ENCODE measurements at regions not wholly inside any gene's neighbourhood (a gene's known extent, or its start where the extent isn't known, plus 50 kb on each side); places are given as distances from the start of the nearest gene placed in this dataset.

DNA sequence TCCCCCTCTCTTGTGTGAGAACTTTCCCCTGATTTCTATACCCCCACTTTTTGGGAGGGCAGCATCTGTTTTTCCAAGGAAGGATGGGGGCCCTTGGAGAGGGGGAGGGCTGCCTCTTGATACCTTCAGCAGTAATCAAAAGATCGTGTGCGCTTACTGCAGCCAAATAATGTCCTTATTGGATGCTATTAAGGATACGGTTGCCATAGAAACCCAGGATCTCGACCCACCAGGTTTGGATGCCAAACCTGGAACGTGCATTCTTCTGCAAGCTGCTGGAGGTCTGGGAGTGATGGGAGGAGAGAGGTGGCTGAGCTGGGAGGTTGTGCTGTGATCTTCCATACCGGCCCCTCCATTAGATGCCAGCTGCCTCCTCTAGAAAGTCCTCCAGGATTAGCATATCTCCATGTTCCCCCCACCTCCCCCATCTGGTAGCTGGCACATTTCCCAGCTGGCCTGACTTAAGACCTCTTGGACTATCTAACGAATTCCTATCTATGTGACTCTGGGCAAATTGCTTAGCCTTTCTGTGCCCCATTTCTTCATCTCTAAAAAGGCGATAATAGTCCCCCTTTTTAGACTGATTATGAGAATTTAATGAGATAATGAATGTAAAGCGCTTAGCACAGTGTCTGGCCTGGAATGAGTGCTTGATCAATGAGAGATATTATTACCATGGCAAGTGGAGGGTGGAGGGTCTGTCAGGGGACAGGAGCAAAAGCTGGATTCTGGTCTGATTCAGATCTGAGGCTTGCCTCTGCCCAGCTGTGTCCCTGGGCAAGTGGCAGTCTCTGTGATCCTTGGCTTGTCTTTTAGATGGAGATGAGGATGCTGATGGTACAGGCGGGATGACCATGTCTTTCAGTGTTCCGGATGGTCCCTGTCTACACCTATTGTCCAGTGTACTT is 78.5 kb upstream of the PCBD1 start:
- H3K9me3 ChIP-seq (ENCODE audit: control insufficient read depth, insufficient read depth, low read depth, low read length): no peaks in the 10 kb centered on the region; the same call in 1 of the 2 replicates
- no peak for TF ChIP-seq ZNF311 (tag by site-specific recombination; IDR thresholded peaks at IDR 0.05; ENCODE audit: borderline replicate concordance)
- TF ChIP-seq ZNF624 (tag by site-specific recombination; IDR thresholded peaks at IDR 0.05): no peak
- TF ChIP-seq GLI2 (tag by site-specific recombination; IDR thresholded peaks at IDR 0.05; ENCODE audit: borderline replicate concordance, low read depth): no peak
- TF ChIP-seq, protein P1, sequence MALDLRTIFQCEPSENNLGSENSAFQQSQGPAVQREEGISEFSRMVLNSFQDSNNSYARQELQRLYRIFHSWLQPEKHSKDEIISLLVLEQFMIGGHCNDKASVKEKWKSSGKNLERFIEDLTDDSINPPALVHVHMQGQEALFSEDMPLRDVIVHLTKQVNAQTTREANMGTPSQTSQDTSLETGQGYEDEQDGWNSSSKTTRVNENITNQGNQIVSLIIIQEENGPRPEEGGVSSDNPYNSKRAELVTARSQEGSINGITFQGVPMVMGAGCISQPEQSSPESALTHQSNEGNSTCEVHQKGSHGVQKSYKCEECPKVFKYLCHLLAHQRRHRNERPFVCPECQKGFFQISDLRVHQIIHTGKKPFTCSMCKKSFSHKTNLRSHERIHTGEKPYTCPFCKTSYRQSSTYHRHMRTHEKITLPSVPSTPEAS (tag by site-specific recombination; IDR thresholded peaks at IDR 0.05): no peak
- no peak for TF ChIP-seq SCRT2 (tag by site-specific recombination; IDR thresholded peaks at IDR 0.05)
- no peak for TF ChIP-seq ZFP41 (tag by site-specific recombination; IDR thresholded peaks at IDR 0.05; ENCODE audit: borderline replicate concordance)
- TF ChIP-seq, protein P2, sequence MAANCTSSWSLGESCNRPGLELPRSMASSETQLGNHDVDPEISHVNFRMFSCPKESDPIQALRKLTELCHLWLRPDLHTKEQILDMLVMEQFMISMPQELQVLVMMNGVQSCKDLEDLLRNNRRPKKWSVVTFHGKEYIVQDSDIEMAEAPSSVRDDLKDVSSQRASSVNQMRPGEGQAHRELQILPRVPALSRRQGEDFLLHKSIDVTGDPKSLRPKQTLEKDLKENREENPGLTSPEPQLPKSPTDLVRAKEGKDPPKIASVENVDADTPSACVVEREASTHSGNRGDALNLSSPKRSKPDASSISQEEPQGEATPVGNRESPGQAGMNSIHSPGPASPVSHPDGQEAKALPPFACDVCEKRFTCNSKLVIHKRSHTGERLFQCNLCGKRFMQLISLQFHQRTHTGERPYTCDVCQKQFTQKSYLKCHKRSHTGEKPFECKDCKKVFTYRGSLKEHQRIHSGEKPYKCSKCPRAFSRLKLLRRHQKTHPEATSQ (tag by site-specific recombination; IDR thresholded peaks at IDR 0.05): no peak
- TF ChIP-seq, protein P3, sequence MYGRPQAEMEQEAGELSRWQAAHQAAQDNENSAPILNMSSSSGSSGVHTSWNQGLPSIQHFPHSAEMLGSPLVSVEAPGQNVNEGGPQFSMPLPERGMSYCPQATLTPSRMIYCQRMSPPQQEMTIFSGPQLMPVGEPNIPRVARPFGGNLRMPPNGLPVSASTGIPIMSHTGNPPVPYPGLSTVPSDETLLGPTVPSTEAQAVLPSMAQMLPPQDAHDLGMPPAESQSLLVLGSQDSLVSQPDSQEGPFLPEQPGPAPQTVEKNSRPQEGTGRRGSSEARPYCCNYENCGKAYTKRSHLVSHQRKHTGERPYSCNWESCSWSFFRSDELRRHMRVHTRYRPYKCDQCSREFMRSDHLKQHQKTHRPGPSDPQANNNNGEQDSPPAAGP (tag by site-specific recombination; IDR thresholded peaks at IDR 0.05): no peak
- TF ChIP-seq HOXA7 (CRISPR knock-in tag; IDR thresholded peaks at IDR 0.05; ENCODE audit: borderline replicate concordance): no peak
- TF ChIP-seq ZNF792 (tag by site-specific recombination; IDR thresholded peaks at IDR 0.05): no peak
- TF ChIP-seq, protein P4, sequence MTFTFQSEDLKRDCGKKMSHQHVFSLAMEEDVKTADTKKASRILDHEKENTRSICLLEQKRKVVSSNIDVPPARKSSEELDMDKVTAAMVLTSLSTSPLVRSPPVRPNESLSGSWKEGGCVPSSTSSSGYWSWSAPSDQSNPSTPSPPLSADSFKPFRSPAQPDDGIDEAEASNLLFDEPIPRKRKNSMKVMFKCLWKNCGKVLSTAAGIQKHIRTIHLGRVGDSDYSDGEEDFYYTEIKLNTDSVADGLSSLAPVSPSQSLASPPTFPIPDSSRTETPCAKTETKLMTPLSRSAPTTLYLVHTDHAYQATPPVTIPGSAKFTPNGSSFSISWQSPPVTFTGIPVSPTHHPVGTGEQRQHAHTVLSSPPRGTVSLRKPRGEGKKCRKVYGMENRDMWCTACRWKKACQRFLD (tag by site-specific recombination; IDR thresholded peaks at IDR 0.05): no peak
- no peak for TF ChIP-seq ZNF132 (tag by site-specific recombination; IDR thresholded peaks at IDR 0.05; ENCODE audit: borderline replicate concordance)
- no peak for TF ChIP-seq ZNF830 (tag by site-specific recombination; IDR thresholded peaks at IDR 0.05; ENCODE audit: low read depth)
- no peak for TF ChIP-seq ZBTB7A (tag by site-specific recombination; IDR thresholded peaks at IDR 0.05; ENCODE audit: low read depth)
- no peak for TF ChIP-seq ZNF184 (tag by site-specific recombination; IDR thresholded peaks at IDR 0.05)
- TF ChIP-seq, protein P5, sequence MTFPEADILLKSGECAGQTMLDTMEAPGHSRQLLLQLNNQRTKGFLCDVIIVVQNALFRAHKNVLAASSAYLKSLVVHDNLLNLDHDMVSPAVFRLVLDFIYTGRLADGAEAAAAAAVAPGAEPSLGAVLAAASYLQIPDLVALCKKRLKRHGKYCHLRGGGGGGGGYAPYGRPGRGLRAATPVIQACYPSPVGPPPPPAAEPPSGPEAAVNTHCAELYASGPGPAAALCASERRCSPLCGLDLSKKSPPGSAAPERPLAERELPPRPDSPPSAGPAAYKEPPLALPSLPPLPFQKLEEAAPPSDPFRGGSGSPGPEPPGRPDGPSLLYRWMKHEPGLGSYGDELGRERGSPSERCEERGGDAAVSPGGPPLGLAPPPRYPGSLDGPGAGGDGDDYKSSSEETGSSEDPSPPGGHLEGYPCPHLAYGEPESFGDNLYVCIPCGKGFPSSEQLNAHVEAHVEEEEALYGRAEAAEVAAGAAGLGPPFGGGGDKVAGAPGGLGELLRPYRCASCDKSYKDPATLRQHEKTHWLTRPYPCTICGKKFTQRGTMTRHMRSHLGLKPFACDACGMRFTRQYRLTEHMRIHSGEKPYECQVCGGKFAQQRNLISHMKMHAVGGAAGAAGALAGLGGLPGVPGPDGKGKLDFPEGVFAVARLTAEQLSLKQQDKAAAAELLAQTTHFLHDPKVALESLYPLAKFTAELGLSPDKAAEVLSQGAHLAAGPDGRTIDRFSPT (tag by site-specific recombination; IDR thresholded peaks at IDR 0.05): no peak
- no peak for TF ChIP-seq ZNF514 (tag by site-specific recombination; IDR thresholded peaks at IDR 0.05)
- TF ChIP-seq ZNF324 (tag by site-specific recombination; IDR thresholded peaks at IDR 0.05): no peak
- TF ChIP-seq, protein P6, sequence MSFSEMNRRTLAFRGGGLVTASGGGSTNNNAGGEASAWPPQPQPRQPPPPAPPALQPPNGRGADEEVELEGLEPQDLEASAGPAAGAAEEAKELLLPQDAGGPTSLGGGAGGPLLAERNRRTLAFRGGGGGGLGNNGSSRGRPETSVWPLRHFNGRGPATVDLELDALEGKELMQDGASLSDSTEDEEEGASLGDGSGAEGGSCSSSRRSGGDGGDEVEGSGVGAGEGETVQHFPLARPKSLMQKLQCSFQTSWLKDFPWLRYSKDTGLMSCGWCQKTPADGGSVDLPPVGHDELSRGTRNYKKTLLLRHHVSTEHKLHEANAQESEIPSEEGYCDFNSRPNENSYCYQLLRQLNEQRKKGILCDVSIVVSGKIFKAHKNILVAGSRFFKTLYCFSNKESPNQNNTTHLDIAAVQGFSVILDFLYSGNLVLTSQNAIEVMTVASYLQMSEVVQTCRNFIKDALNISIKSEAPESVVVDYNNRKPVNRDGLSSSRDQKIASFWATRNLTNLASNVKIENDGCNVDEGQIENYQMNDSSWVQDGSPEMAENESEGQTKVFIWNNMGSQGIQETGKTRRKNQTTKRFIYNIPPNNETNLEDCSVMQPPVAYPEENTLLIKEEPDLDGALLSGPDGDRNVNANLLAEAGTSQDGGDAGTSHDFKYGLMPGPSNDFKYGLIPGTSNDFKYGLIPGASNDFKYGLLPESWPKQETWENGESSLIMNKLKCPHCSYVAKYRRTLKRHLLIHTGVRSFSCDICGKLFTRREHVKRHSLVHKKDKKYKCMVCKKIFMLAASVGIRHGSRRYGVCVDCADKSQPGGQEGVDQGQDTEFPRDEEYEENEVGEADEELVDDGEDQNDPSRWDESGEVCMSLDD (tag by site-specific recombination; IDR thresholded peaks at IDR 0.05): no peak
- no peak for TF ChIP-seq ZNF529 (tag by site-specific recombination; IDR thresholded peaks at IDR 0.05; ENCODE audit: insufficient replicate concordance)
- ChIA-PET POLR2A (no interaction called here), CTCF (no interaction called here)
- no peak overlapping the region for H3K4me3 ChIP-seq (ENCODE audit: low read depth, low read length)
- H3K27ac ChIP-seq (ENCODE audit: extremely low read depth, low read depth, low read length): no peak overlapping the region
- H3K4me1 ChIP-seq (ENCODE audit: control insufficient read depth, insufficient read depth, low read length): no peaks in the 10 kb centered on the region
- no peaks in the 10 kb centered on the region for H3K36me3 ChIP-seq (ENCODE audit: control insufficient read depth in 2 of 2, insufficient read depth in 1 of 2, low read length in 2 of 2)

All from HEK293 (cell line).